GM21786 (cell line): ENCODE measurements at regions not wholly inside any gene's neighbourhood (a gene's known extent, or its start where the extent isn't known, plus 50 kb on each side); places are given as distances from the start of the nearest gene placed in this dataset.
"Not testable (repeated sequence)": the region's sequence is repeated elsewhere in the genome, so short reads cannot be mapped to it uniquely, and the experiment has no call there.

Source experiments
- ATAC-seq: cut with Tn5 transposase; IDR thresholded peaks from one replicate; pipeline ENCODE4 v1.9.1; 2021; ENCODE audit not compliant: unreplicated experiment

DNA sequence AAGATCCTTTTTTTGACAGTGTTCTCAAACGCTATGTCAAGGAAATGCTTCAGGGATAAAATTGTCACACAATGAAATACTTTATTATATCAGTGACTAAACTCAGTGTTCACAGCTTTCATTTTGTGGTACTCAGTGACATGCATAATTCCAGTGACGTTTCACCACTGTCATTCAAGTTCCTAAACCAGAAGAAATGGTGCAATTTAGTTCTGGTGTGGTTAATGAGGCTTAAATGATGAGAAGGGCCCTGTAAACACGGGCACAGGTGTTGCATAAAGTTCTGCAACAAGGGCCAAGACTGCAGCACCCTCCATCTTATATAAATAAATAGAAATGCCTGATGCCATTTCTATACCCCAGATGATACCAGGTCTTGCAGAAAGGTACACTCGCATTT, 1247.1 kb downstream of the GATA3 start:
- no peak for ATAC-seq

DNA sequence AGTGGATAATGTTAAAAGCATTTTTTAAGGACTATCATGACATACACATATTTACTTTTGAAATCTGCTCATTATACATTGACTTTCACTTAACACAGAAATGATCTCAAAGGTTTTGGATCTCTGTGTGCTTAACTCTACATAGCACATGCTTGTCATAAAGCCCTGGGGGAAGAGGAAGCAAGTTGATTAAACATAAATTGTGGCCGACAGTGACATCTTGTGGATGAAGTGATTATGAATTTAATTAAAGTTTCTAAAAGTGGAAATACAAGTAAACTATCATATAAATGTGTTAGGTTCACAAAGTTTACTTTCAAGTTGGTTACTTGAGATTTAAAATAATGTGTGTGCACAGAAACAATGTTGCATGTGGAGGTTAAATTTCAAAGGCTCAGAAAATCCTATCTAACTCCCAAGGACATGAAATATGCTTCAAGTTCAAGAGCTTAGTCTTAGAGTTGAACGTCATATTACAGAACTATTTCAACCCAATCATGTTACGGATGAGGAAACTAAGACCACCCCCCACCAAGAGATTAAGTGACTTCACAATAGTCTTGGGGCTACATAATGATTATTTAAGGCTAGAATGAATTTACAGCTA, 1247.8 kb downstream of the GATA3 start:
- no peak for ATAC-seq

DNA sequence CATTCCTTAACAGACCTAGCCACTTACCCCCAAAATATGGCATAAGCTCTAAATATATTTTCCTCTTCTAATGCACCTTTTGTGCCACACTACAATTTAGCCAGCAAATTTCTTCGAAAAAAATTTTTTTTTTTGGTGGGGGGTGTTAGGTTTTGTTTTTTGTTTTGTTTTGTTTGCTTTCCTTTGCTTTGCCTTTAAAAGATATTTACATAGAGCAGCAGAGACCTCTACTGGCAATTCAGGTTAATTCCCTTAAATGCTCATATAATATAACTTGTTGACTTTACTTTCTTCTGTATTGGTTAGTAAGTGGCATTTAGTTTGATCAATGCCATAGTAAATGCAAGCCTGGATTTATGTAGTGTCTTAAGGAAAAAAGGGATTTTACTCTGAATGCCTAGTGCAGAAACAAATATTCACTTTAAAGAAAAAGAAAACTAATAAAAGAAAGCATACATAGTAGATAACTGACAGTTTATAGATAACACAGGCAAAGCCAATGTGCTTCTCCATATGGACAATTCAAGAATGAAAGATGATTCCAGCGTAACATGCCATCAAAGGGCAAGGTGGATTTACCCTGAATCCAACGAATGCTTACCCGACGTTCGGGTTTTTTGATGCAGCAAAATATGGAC, 1250.6 kb downstream of the GATA3 start:
- no peak for ATAC-seq

DNA sequence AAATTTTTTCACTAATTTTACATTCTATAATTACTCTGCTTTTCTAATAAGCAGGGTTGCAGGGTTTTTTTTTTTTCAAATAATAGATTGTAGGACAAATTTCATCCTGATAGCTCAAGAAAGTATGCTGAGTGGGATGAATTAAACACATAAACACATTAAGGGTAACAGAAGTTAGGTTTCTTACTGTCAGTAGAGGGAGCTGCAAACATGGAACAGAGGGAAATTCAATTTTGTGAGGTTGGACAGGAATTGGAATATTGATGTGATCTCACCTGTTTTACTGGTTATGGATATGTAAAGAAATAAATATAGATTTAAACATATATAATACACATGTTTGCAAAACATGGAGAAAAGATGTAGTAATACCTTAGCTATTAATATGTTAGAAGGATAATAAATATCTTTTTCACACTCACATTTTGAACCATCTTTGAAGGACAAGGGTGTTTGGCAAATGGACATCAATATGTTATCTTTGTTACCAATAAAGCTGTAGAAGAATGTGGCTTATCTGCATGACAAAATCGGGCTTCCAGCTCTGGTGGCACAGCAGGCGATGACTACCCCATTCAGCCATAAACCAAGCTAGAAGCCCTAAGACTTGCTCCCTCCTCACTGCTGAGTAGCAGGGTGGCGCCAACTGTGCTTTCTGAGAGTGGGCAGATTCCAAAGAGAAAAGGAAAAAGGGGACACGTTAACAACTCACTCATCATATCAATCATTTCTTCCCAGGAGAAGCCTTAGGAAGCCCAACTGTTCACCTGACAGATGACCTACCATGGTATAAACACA, 1257.4 kb downstream of the GATA3 start:
- no peak for ATAC-seq

- ATAC-seq = no peak
Measured at GRCh38 chr10:9315292-9315691, 1260.8 kb downstream of the GATA3 start.

GRCh38 chr10:9331583-9332008, 1277.1 kb downstream of the GATA3 start:
- ATAC-seq = peak; percentile 70

DNA sequence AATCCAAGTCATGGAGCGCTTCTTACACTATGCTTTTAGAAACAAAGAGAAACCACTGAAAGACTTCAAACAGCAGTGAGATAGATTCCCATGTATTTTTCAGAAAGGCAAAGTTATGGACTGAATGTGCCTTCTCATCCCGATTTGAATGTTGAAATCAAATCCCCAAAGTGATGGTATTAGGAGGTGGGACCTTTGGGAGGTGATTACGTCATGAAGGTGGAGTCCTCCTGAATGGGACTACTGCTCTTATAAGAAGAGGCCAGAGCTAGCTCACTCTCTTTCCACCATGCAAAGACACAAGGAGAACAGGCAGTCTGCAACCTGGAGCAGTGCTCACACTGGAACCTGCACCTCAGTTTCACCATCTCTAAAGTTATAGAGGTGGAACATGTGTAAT, 1279.8 kb downstream of the GATA3 start:
- ATAC-seq = no peak

DNA sequence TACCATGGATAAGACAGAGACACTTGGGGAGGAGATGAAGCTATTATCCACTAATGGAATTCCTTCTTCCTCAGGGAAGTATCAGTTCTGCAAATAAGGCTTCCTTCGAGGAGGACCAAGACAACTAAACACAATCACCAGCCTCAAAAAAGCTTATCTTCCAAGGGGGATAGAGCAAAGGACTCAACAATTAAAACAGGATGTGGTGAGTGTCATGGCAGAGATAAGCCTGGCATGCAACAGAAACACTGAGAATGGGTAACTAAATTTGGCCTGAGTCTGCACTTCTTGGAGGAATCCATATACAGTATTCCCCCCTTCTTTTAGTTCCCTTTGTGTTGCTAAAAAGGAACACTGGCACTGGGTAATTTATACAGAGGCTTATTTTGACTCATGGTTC, 1285.2 kb downstream of the GATA3 start:
- ATAC-seq = no peak

- ATAC-seq = no peak
Measured at GRCh38 chr10:9342885-9343570, 1288.5 kb downstream of the GATA3 start.

DNA sequence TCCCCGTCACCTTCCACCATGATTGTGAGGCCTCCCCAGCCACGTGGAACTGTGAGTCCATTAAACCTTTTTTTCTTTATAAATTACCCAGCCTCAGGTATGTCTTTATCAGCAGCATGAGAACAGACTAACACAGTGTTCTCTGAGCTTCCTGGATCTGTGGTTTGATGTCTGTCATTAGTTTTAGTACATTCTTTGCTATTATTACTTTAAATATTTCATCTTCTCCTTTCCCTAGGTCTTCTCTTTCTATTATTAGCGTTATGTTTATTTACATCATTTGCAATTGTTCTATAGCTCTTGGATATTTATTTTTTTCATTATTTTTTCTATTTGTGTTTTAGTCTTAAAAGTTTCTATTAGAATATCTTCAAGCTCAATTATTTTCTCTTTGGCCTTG, 1293.4 kb downstream of the GATA3 start:
- not testable (repeated sequence) for ATAC-seq

GRCh38 chr10:9357471-9357870, 1303.0 kb downstream of the GATA3 start:
- ATAC-seq = no peak

- ATAC-seq = no peak
Measured at GRCh38 chr10:9362721-9363120, 1308.2 kb downstream of the GATA3 start.

DNA sequence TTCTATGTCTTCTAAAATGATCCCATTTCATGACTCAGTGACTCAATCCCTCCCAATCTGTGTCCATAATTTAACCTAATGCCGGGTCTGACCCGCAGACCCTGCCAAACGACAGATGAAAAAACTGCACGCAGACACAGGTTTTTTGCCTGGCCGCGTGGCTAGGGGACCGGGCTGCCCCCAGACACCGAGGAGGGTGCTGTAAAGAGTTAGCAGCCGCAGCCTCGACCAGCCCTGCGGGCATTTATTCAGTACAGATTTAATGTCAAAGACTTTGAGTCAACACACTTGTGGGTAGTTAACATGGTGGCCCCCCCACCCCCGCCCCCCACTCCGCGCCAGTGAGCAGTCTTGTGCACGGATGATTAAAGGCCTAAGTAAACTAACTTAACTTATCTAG, 1324.7 kb downstream of the GATA3 start:
- no peak for ATAC-seq

DNA sequence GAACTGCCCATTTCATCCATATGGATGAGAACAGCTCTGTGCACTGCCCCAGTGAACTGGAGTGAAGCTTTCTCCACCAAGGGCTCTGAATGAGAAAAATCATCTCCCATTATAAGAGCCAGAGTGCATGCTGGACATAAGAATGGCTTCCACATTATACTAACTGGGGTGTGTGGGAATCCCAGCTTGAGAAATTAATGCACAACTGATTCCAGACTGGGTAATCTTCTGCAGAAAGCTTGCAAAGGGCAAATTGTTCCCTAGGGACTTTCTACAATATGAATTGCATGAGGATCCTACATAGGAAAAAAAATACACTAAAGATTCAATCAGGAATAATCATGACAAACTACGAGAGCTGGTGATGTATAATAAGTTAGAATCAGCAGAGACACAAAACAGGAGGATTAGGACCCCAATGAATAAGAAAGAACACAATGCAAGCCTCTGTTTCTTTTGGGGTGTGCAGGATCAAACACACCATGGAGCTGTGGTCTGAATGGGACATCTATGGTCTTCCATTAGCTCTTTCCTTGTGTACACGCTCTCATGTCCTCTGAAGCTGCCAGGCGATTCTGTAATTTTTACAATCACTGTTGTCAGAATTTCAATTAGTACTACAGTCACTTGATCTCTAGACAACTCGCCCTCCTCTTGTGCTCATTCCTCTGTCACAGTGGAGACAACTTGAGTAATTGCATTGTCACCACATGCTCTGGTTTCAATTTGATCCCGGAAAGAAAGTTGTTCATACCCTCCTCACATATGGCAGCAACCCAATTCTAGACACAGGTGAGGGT, 1327.4 kb downstream of the GATA3 start:
- no peak for ATAC-seq

DNA sequence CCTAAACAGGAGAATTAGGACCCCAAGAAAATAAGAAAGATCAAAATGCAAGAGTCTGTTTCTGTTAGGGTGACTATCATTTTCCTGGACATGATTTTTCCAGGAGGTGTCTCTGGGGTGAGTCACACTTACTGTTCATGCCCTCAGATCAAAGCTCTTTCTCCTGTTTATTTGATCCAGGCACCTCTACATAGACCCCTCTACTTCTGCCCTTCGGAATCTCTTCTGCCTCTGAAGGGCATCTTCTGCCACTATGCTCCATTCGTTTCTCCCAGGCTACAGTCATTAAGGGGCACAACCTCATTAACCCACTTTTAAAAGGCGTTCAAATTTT, 1328.0 kb downstream of the GATA3 start:
- ATAC-seq = no peak

- no peak for ATAC-seq
Measured at GRCh38 chr10:9390516-9390915, 1336.0 kb downstream of the GATA3 start.

GRCh38 chr10:9399275-9399983, 1344.9 kb downstream of the GATA3 start:
- ATAC-seq = no peak

DNA sequence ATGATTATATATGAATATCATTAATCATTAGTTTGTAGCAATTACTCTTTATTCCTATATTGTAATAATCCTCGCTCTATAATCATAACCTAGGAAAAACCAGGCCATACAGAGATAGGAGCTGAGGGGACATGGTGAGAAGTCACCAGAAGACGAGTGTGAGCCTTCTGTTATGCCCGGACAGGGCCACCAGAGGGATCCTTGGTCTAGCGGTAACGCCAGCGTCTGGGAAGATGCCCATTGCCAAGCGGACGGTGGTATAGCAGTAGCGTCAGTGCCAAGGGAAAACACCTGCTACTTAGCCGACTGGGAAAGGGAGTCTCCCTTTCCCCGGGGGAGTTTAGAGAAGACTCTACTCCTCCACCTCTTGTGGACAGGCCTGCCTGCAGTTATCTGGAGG, 1347.6 kb downstream of the GATA3 start:
- ATAC-seq = not testable (repeated sequence)

DNA sequence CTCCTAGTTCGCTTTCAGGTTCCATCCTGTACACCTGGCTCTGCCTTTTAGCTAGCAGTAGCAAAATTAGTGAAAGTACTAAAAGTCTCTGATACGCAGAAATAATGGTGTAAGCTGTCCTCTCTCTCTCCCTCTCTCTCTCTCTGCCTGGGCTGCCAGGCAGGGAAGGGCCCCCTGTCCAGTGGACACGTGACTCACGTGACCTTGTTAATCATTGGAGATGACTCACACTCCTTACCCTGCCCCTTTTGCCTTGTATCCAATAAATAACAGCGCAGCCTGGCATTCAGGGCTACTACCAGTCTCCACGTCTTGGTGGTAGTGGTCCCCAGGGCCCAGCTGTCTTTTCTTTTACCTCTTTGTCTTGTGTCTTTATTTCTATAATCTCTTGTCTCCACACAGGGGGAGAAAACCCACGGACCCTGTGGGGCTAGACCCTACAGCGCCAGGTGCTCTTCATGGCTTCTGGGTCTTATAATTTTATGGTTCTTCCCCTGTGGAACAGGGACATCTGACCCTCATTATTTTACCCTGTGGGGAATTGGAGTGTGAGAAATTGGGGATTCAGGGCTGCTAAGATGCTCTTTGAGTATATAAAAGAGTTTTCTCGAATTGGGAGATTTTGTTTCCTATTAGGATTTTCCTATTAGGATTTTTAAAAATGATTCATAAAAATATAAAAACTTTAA, 1348.2 kb downstream of the GATA3 start:
- ATAC-seq = not testable (repeated sequence)

DNA sequence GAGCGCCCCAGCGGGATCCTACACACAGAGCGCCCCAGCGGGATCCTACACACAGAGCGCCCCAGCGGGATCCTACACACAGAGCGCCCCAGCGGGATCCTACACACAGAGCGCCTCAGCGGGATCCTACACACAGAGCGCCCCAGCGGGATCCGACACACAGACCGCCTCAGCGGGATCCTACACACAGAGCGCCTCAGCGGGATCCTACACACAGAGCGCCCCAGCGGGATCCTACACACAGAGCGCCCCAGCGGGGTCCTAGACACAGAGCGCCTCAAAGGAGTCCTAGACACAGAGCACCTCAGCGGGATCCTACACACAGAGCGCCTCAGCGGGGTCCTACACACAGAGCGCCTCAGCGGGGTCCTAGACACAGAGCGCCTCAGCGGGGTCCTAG, 1352.7 kb downstream of the GATA3 start:
- ATAC-seq = not testable (repeated sequence)
